ENCODE measurements at regions not wholly inside any gene's neighbourhood (a gene's known extent, or its start where the extent isn't known, plus 50 kb on each side); places are given as distances from the start of the nearest gene placed in this dataset.
"Not testable (repeated sequence)": the region's sequence is repeated elsewhere in the genome, so short reads cannot be mapped to it uniquely, and the experiment has no call there.

DNA sequence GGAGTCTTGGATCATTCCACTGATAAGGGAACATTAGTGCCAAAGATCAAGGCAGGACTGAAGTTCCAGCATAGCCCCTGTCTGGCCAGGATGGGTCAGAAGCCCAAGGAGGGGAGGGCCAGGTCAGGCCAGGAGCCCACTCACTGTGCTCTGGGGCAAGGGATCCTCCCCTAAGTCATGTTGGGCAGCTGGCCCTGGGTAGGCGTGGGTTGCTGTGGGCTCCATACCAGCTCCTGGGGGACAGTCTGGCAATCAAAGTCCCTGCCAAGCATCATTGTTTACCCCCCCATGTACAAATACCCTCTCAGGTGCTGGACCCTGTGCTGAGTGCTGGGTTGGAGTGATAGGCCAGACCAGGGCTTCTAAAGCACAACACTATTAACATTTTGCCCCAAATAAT lies 130.5 kb downstream of the IRX5 start:
- no peak for DNase-seq (ENCODE audit: low read depth in 3 of 3, low spot score in 1 of 3)

DNA sequence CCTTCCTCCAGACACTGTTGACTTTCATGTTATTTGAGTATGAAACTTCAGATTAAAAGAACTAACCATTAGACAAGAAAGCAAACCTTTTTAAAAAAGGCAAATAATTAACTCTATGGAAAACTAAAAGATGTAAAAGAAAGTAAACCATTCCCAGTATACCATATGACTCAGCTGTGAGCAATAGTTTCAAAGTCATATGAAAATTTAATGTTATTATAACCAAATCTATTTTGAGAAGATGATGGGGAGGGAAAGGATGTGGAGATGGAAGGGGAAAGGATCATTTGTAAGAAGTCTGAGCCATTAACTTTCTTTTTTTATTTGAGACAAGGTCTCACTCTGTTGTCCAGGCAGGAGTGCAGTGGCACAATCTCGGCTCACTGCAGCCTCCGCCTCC lies 131.8 kb downstream of the IRX5 start:
- no peak for DNase-seq (ENCODE audit: low read depth in 3 of 3, low spot score in 1 of 3)

DNA sequence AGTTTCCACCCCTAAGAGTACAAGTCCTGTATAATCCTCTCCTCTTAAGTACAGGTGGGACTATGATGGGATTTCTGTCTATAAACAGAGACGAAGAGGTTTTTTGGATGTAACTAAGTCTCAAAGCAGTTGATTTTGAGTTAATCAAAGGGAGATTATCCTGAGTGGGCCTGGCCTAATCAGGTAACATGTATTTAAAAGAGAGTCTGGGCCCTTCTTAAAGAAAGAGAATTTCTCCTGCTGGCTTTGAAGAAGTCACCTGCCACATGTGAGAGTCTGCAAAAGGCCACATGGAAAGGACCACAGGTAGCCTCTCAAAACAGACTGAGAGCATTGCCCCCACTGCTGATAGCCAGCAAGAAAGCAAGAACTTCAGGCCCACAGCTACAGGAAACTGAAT lies 142.3 kb downstream of the IRX5 start:
- no peak for DNase-seq (ENCODE audit: low read depth in 3 of 3, low spot score in 1 of 3)

DNA sequence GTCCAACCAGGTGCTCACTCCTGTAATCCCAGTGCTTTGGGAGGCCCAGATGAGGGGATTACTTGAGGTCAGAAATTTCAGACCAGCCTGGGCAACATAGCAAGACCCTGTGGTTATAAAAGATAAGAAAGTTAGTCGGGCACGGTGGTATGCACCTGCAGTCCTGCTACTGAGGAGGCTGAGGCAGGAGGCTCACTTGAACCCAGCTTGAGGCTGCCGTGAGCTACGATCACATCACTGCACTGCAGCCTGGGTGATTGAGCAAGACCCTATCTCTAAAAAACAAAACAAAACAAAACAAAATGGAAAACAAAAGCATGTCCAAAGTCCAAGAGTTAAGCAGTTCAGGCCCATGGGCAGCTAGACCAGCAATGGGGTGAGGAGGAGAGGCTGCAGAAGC lies 143.2 kb downstream of the IRX5 start:
- DNase-seq (ENCODE audit: low read depth in 3 of 3, low spot score in 1 of 3) = no peak

DNA sequence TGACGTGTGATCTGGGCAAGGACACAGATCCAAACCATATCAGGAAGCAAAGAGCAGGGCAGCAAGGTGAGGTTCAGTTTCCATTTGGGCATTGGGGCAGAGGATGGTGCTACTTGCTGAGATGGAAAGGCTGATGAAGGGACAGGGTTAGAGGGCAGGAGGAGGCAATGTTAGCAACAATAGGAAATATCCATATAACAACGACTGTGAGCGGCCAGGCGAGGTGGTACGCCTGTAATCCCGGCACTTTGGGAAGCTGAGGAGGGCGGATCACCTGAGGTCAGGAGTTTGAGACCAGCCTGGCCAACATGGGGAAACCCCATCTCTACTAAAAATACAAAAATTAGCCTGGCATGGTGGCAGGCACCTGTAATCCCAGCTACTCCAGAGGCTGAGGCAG lies 144.5 kb downstream of the IRX5 start:
- not testable (repeated sequence) for DNase-seq (ENCODE audit: low read depth in 3 of 3, low spot score in 1 of 3)

DNA sequence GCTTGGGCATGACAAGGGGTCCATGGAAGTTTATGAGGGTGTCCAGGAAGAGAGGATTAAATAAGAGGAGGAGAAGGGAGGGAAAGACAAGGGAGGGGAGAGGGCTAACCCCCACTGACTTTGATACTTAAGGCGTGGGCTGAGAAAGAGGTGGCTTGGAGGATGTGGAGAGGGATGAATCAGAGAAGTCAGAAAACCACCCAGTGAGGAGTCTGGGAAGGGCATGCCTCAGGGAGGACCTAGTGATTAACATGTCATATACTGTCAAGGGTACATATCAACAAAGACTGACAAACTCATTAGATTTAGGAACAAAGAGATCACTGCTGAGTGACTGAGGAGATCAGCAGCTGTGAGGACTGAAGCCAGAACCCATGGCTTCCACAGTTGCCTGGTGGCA lies 145.4 kb downstream of the IRX5 start:
- no peak for DNase-seq (ENCODE audit: low read depth in 3 of 3, low spot score in 1 of 3)

DNA sequence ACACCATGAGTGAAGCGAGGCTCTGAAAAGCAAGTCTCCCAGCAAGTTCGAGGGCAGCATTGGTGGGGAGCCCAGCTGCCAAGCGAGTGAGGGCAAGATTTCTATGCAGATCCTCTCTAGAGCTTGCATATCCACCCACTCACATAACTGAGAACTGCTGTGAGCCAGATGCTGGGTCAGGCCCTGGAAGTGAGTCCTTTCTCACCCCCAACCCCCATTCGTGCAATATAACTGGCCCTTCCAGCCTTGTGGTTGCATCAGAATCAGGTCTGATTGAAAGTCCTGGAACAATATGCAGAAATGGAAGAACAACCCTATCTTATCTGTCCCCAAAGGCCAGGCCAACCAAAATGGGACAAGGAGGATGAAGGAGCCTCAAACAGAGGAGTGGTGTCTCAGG lies 146.6 kb downstream of the IRX5 start:
- DNase-seq (ENCODE audit: low read depth in 3 of 3, low spot score in 1 of 3) = no peak

DNA sequence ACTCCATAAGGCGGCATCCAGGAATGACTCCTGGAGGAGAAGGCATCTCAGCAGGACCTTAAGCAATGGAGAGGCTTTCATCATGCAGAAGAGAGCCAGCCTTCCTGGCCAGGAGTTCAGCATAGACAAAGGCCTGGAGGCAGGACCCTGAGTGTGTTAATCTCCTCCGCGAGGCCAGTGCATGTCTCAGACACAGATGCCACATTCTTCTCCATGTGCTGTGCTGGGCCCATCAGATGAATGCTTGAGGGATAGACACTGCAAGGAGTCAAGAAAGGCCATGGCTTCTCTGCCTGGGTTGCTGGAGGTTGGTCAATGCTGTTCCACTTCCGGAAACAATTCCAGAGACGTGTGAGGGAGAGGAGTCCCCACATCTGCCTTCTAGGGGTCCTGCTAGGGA lies 147.5 kb downstream of the IRX5 start:
- DNase-seq (ENCODE audit: low read depth in 3 of 3, low spot score in 1 of 3) = no peak

DNA sequence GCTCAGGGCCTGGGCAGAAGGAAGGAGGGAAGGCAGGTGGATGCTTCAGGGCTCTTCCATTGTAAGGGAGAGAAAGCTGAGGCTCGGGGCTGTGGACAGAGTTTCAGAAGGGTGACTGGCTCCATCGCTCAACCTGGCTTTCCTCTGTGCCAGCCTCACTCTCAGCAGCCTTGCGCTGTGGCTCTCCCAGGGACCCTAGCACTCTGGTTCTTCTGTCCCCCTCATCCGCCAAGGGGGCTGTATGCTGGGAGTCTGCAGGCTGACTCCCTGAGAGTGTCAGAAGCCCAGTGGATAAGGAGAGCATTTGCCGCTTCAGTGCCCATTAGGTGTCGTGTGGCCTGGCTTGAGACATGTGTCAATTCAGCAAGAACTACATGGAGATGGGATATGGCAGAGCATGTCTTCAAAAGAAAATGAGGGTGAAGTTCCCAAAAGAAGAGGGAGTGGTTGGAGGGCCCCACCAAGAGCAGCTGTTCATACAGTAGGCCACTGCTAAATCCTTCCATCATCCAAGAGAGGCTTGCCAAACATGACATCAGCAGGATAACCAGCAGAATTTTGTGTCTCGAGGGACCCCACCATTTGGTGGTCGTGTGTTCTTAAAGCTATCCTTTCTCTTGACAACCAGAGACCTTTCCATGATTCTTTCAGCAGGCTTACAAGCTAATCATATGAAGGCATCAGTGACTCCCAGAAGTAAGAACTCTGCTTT lies 148.2 kb downstream of the IRX5 start:
- no peak for DNase-seq (ENCODE audit: low read depth in 3 of 3, low spot score in 1 of 3)

DNA sequence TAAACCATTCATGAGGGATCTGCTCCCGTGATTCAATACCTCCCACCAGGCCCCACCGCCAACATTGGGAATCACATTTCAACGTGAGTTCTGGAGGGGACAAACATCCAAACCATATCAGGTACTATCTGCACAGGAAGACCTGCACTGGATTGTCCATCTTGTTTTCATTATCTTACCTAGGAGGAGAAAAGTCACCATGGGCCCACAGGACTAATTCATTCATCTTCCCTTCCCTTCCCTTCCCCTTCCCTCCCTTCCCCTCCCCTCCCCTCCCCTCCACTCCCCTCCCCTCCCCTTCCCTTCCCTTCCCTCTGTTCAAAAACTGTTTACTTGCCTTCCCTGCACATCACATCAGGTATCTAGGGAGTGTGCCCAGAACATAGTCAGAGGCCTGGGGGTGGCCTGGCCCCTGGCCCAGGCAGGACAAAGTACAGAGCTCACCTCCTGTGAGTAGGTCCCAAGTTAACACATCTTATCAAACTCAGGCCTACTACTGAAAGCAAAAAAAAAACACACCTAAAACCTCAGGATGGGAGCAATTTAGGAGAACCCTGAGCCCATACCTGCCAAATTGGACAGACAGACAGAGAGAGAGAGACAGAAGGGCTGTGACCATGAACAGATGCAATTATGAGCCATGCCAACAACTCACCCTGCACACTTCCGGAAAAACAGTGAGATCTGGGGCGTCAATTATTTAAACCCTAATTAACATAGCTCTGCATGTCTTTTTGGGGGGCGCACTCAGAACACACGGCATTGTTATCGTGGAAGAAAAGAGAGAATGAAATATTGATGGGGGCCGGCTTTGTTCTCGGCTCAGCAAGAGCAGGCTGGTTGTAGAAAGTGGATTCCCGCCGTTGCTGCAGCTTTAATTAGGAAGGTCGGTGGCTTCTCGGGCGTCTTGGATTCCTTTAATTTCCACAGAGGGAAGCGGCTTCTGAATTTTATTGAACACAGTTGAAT lies 151.2 kb downstream of the IRX5 start:
- DNase-seq (ENCODE audit: low read depth in 3 of 3, low spot score in 1 of 3) = no peak

DNA sequence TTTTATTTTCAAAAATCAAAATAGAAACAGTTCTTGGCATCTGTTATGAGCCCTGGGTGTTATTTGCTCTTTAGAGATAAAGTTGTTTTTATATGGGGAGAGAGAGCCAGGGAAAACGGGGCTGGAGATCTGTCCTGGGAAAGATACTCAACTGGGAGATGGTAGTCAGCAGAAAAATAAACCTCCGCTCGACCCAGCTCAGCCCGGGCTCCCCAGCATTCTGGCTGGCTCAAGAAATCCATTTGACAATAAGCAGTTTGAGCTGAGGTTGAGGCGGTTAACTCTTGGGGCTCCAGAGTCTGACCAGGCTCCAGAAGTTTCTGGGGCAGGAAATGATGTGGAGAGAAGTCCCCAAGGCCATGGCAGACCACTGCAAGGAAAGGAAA lies 151.9 kb downstream of the IRX5 start:
- DNase-seq (ENCODE audit: low read depth in 3 of 3, low spot score in 1 of 3) = no peak

DNA sequence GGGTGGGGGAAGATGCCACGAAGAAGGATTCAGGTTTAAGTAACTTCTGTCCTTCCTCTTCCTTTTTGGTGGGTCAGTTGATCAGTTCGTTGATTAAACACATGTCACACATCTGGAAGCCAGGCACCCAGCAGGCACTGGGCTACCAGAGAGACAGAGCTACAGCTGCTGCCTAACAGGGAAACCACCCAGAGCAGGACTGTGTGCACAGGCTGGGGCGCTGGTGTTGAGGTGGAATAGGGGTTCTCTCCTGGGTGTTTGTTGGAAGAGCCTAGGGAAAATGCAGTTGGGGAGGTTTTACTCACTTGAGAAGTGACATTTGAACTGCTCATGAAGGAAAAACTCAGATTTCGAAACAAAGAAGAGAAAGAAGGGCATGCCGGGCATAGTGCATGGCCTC lies 152.4 kb downstream of the IRX5 start:
- DNase-seq (ENCODE audit: low read depth in 3 of 3, low spot score in 1 of 3) = no peak

DNA sequence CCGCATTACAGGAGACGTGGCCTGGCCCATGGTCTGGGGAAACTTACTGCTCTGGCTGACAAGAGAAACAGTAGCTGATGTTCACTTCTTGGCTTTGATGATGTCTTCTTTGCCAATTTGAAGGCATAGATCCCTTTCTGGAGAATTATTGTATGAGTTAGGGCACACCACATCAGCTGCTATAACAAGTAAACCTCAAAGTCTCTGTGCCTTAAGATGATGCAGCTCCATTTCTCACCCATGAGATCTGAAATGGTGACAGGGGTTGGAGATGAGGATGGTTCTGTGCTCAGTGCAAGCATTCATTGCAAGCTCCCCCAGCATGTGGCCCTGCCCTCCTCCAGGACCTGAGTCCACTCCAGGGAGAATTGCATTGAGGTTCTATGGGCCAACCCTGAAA lies 157.4 kb downstream of the IRX5 start:
- DNase-seq (ENCODE audit: low read depth in 3 of 3, low spot score in 1 of 3) = no peak

DNA sequence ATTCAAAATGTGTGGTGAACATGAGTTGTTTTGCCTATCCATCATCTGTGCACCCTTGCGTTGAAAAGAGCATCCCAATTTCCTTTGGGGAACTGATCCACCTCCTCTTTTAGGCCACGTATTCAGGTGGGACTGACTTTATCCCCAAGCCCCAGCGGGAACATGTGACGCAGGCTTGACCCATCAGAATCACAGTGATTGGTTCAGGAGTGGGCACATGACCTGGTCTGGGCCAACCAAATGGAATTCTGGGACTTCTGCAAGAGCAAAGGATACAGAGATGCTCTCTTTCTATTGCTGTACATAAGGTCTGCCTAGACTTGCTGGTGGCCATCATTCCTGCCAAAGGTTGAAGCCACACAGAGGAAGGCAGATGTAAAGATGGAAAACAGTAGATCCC lies 158.9 kb downstream of the IRX5 start:
- DNase-seq (ENCODE audit: low read depth in 3 of 3, low spot score in 1 of 3) = no peak

DNA sequence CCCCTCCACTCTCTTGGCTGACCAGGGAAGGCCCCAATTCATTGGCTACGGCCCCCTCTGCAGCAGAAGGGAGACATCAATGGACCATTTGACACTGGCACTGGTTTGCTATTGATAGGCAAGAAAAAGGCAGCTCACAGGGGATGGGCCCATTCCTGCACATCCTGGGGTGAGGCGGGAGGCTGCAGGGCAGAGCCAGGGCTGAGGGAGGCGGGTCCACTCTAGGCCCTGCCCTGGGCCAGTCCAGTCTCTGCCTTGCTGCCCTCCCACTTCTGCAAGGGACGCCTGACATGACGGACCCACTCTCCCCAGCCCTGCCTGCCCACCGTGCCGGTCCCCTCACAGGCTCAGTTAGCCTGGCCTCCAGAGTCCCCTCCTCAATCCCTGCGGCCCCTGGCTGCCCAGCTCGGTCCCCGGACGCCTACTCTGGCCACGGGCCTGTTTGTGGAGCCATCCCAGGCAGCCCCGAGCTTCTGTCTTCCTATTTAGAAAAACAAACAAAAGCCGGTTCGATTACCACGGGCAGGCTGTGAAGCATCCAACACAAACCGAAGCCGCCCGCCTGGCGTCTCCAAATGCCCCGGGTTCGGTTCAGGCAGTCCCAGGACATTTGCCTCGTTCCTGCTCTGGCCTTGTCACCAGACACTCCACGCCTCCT lies 160.7 kb downstream of the IRX5 start:
- DNase-seq (ENCODE audit: low read depth in 3 of 3, low spot score in 1 of 3) = no peak

DNA sequence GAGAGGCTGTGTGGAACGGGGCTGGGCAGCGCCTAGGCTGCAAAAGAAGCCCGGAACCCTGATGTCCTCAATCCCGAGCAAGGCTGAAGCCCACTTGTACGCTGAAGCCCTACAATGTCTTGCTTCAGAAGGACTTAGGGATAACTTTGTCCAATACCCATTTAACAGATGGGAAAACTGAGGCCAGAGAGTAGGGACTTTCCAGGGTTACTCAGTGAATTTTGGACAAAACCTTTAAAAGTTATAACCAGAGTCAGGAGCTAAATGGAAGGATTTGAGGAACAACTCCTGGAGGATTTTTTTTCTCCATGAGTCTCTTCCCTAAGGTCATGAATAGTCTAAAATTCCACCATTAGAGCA lies 161.2 kb downstream of the IRX5 start:
- no peak for DNase-seq (ENCODE audit: low read depth in 3 of 3, low spot score in 1 of 3)

DNA sequence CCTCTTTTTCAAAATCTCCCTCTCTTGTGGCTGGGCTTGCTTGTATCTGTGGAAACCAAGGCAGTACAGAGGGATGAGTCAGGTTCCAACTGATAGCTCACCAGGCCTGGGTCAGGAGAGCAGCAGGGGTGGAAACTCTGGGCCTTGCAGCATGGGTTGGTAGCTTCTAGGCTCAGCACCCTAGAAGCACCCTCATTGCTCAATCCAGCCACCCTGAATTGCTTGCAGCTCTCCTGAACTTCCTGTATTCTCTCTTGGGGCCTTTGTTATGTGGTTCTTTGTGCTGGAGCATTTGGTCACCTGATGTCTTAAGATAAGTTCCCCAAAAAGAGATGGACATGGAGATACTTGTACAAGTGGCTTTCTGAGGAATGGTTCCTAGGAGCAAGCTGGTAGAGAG lies 169.4 kb downstream of the IRX5 start:
- DNase-seq (ENCODE audit: low read depth in 3 of 3, low spot score in 1 of 3) = no peak

DNA sequence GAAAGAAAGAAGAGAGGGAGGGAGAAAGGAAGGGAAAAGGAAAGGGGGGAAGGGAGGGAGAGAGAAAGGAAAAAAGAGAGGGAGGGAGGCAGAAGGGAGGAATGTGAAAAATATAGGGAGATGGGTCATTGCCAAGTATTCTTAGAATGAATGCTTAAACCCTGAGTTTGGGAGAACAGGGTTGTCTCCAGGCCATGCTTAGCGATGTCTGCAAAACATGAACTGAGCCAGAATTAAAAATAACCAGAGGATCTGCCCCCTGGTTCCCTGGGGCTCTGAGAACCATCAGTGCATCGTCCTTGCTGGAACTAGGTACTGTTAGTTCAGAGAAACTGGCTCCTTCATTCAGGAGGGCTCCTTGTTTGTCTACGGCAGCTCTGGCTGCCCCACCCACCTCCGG lies 170.4 kb downstream of the IRX5 start:
- DNase-seq (ENCODE audit: low read depth in 3 of 3, low spot score in 1 of 3) = no peak

DNA sequence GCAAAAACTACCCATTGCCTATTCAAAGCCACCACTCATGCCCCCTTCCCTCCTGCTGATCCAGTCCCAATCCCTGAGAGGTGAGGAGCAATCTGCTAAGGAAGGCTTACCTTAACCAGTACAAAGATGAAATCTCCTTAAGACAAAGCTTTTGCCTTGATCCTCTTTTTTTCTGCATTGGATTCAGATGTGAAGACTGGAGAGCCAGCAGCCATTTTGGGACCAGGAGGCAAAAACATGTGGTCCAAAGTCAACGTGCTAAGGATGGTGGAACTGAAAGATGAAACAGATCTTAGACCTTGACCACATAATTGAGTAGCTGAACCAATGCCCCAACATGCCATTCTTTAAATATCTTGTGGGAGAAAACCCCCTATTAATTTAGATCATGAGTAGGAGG lies 171.4 kb downstream of the IRX5 start:
- DNase-seq (ENCODE audit: low read depth in 3 of 3, low spot score in 1 of 3) = no peak

DNA sequence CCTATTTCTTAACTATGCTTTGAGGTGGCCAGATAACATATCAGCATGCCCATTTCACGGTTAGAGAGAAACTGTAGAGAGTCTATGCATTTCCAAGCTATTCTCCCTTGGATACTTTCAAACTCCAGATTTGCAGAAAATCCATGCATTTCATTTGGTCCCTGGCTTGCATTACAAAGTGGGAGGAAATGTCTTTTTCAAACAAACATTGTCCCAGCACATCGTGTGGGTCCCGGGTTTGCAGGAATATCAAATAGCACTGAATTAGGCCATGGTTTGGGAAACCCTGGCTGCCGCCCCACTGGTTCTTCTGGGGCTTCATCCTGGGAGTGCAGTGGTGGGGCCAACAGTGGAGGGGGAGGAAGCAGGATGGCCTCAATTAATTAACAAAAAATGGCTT lies 171.9 kb downstream of the IRX5 start:
- DNase-seq (ENCODE audit: low read depth in 3 of 3, low spot score in 1 of 3) = no peak

DNA sequence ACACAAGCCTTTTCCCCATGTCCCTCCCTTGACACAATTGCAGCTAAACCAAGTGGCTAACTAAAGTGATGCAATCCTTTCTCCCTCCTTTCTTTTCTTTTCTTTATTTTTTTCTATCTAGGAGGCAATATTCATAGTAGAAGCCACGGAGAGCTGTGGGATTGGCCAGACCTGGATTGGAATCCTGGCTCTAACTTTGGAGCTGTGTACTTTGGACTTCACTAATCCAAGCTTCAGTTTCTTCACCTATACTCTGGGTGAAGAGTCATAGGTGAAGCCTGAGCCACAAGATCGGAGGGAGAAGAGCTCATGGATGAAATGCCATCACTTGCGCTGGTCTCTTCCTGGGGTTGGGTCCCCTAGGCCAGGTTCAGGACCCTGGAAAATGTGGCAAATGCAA lies 177.2 kb downstream of the IRX5 start:
- DNase-seq (ENCODE audit: low read depth in 3 of 3, low spot score in 1 of 3) = no peak

DNA sequence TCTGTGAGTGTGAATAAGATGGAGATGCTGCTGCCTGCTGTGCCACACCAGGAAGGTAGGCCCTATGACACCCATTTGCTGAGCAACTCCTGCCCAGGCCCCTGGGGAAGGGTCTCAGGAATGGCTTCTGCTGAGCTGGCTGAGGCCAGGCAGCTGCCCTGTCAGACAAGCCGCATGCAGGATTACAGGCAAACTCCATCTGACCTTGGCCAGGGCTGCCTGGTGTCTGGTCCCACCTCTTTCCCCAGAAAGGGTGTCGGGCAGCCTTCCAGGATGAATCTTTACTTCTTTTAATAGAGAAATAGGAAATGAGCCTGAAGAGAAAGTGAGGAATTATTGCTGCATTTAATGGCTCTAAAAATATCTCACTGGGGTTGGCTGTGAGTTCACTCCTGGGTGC lies 182.5 kb downstream of the IRX5 start:
- DNase-seq (ENCODE audit: low read depth in 3 of 3, low spot score in 1 of 3) = no peak
